ENCODE measurements at regions not wholly inside any gene's neighbourhood (a gene's known extent, or its start where the extent isn't known, plus 50 kb on each side); places are given as distances from the start of the nearest gene placed in this dataset.

GRCh38 chr2:33671198-33671597, 72.1 kb upstream of the FAM98A start:
- ChIA-PET POLR2A (no interaction called here), CTCF (no interaction called here)
- BruUV-seq (replicated peaks), result no TSS peak
- no peak overlapping the region for H3K4me3 Mint-ChIP-seq (ENCODE audit: unreplicated experiment)
- intact Hi-C loops (cut with micrococcal nuclease; ENCODE audit: unreplicated experiment), result loop anchor here (10.0 kb wide), 1 partner anchor 1444 kb away; no protein-coding TSS in a partner anchor
- Histone ChIP-seq H3K9me3 (no peaks in the 10 kb centered on the region), H3K4me3 (ENCODE audit: low read depth, low read length) (no peak overlapping the region), H3K36me3 (ENCODE audit: control insufficient read depth, insufficient read depth, low read length) (no peaks in the 10 kb centered on the region), H3K4me1 (no peaks in the 10 kb centered on the region), H3K27me3 (replicated peaks; ENCODE audit: control insufficient read depth, insufficient read depth, low read length) (no peaks in the 10 kb centered on the region)
- TF ChIP-seq CTCF (IDR thresholded peaks at IDR 0.05; ENCODE audit: insufficient read depth in 1 of 2, low read depth in 1 of 2, low read length in 1 of 2, severe bottlenecking in 1 of 2, unreplicated experiment in 1 of 2), result no peak
- no peaks in the 10 kb centered on the region for H3K36me3 Mint-ChIP-seq (ENCODE audit: insufficient read depth, unreplicated experiment)
- no peak for DNase-seq
- H3K9me3 Mint-ChIP-seq (ENCODE audit: unreplicated experiment), result no peaks in the 10 kb centered on the region
- no peaks in the 10 kb centered on the region for H3K4me1 Mint-ChIP-seq (ENCODE audit: low read depth, unreplicated experiment)
- H3K27ac Mint-ChIP-seq (ENCODE audit: unreplicated experiment), result no peak overlapping the region
- peaks cover 4% of the 10 kb centered on the region for H3K27me3 Mint-ChIP-seq (ENCODE audit: insufficient read depth, unreplicated experiment)

DNA sequence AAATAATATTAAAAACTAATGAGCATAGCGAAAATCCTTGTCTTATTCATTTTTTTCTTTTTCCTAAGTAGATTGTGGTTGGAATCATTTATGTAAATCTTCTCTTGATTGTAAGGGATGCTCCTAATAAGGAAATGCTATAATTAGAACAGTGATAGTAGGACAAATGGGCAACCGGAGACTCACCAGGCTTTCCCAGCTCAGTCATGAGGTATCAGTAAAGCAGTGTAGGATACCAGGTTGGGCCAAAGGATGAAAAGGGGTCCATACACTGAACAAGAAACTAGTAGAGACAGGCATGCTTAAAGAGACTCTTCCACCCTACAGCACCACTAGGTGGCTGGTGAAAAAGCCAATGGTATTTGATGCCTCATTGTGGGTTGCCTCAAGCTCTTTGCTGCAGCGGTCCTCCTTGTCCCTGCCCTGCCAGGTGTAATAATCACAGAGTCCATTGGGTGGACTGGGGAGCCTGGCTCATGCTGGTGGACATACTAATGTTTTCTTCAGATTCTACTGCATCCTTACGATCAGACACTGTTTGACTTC, 71.4 kb upstream of the FAM98A start:
- Mint-ChIP-seq H3K4me3 (ENCODE audit: unreplicated experiment) (no peak overlapping the region), H3K27me3 (ENCODE audit: insufficient read depth, unreplicated experiment) (peaks cover 4% of the 10 kb centered on the region), H3K36me3 (ENCODE audit: insufficient read depth, unreplicated experiment) (no peaks in the 10 kb centered on the region), H3K9me3 (ENCODE audit: unreplicated experiment) (no peaks in the 10 kb centered on the region), H3K27ac (ENCODE audit: unreplicated experiment) (no peak overlapping the region), H3K4me1 (ENCODE audit: low read depth, unreplicated experiment) (no peaks in the 10 kb centered on the region)
- intact Hi-C loops (cut with micrococcal nuclease; ENCODE audit: unreplicated experiment), result loop anchor here (10.0 kb wide), 1 partner anchor 1444 kb away; no protein-coding TSS in a partner anchor
- no peaks in the 10 kb centered on the region for H3K4me1 ChIP-seq
- CTCF ChIA-PET, result interaction anchor here (0.6 kb wide), 1 partner anchor 258 kb away, joined by 3 read pairs; no protein-coding TSS in a partner anchor
- DNase-seq, result peak; percentile 41 to 47
- no peak overlapping the region for H3K4me3 ChIP-seq (ENCODE audit: low read depth, low read length)
- no TSS peak for BruUV-seq (replicated peaks)
- POLR2A ChIA-PET, result no interaction called here
- peak; percentile 32 to 40 for TF ChIP-seq CTCF (IDR thresholded peaks at IDR 0.05; ENCODE audit: insufficient read depth in 1 of 2, low read depth in 1 of 2, low read length in 1 of 2, severe bottlenecking in 1 of 2, unreplicated experiment in 1 of 2)
- H3K27me3 ChIP-seq (replicated peaks; ENCODE audit: control insufficient read depth, insufficient read depth, low read length), result no peaks in the 10 kb centered on the region
- H3K9me3 ChIP-seq, result no peaks in the 10 kb centered on the region
- H3K36me3 ChIP-seq (ENCODE audit: control insufficient read depth, insufficient read depth, low read length), result no peaks in the 10 kb centered on the region

DNA sequence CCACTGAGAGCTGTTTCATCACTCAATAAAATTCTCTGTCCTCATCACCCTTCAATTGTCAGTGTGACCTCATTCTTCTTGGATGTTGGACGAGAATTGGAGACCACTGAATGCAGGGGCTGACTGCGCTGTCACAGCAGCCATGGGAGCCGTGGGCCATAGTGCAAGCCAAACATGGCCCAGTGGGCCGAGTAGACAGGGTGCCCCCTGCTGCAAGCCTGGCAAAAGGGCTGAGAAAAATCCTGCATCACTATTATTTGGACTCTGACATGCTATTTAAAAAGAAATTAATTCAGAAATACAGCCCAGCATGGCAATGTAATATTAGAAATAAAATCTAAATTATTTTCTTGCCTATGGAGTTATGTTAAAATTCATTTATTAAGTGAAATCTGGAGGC, 67.8 kb upstream of the FAM98A start:
- BruUV-seq (replicated peaks), result no TSS peak
- Histone ChIP-seq H3K27me3 (replicated peaks; ENCODE audit: control insufficient read depth, insufficient read depth, low read length) (no peaks in the 10 kb centered on the region), H3K9me3 (no peaks in the 10 kb centered on the region), H3K4me1 (no peaks in the 10 kb centered on the region), H3K36me3 (ENCODE audit: control insufficient read depth, insufficient read depth, low read length) (no peaks in the 10 kb centered on the region), H3K4me3 (ENCODE audit: low read depth, low read length) (no peak overlapping the region)
- CTCF ChIA-PET, result no interaction called here
- no peaks in the 10 kb centered on the region for H3K4me1 Mint-ChIP-seq (ENCODE audit: low read depth, unreplicated experiment)
- no peak overlapping the region for H3K4me3 Mint-ChIP-seq (ENCODE audit: unreplicated experiment)
- H3K27me3 Mint-ChIP-seq (ENCODE audit: insufficient read depth, unreplicated experiment), result peaks cover 4% of the 10 kb centered on the region
- H3K9me3 Mint-ChIP-seq (ENCODE audit: unreplicated experiment), result no peaks in the 10 kb centered on the region
- no peak overlapping the region for H3K27ac Mint-ChIP-seq (ENCODE audit: unreplicated experiment)
- H3K36me3 Mint-ChIP-seq (ENCODE audit: insufficient read depth, unreplicated experiment), result no peaks in the 10 kb centered on the region
- intact Hi-C loops (cut with micrococcal nuclease; ENCODE audit: unreplicated experiment), result loop anchor here (1.0 to 10.0 kb wide), 2 partner anchors 68 to 252 kb away; partner anchors contain the start of gene FAM98A
- no peak for DNase-seq
- no peak for TF ChIP-seq CTCF (IDR thresholded peaks at IDR 0.05; ENCODE audit: insufficient read depth in 1 of 2, low read depth in 1 of 2, low read length in 1 of 2, severe bottlenecking in 1 of 2, unreplicated experiment in 1 of 2)
- POLR2A ChIA-PET, result no interaction called here

Data from Caco-2 (cell line).